Sigmoid colon (tissue), 3 donors: ENCODE measurements at regions not wholly inside any gene's neighbourhood (a gene's known extent, or its start where the extent isn't known, plus 50 kb on each side); places are given as distances from the start of the nearest gene placed in this dataset.

ENCODE experiments used
- POLR2A ChIP-seq, 2 donors: fragments of 450-650 bp; IDR thresholded peaks; one replicate each; pipeline ENCODE4 v1.6.1; 2016; ENCODE audit warnings: antibody characterized with exemption in 2 of 2, mild to moderate bottlenecking in 2 of 2, moderate library complexity in 2 of 2
- TF ChIP-seq, protein P1 (sequence below), 4 experiments: fragments of 450-650 bp in 3 of 4; fragments of 200-600 bp in 1 of 4; IDR thresholded peaks; one replicate each; pipeline ENCODE4 v1.5.1; 2016 to 2019; ENCODE audit warnings: antibody characterized with exemption in 4 of 4, mild to moderate bottlenecking in 3 of 4, moderate library complexity in 2 of 4

DNA sequence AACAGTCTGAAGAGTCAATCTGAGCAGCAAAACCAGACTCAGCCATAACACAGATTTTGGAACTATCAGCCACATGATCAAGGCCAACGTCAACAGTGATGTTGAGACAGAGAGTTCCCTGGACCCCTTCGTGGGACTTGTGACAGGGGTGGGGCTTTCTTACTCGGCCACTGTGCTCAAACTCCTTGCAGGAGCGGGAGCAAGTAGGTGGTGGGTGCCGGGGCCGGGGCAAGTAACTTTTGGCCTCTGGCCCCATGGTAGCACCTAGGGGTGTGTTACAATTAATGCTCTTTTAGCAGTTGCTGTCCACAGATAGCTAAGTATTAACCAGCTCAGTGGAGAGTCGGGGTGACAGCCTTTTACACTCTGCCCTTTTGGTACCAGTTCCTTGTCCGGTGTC, 384.4 kb downstream of the NUAK1 start:
- TF ChIP-seq, protein P1, sequence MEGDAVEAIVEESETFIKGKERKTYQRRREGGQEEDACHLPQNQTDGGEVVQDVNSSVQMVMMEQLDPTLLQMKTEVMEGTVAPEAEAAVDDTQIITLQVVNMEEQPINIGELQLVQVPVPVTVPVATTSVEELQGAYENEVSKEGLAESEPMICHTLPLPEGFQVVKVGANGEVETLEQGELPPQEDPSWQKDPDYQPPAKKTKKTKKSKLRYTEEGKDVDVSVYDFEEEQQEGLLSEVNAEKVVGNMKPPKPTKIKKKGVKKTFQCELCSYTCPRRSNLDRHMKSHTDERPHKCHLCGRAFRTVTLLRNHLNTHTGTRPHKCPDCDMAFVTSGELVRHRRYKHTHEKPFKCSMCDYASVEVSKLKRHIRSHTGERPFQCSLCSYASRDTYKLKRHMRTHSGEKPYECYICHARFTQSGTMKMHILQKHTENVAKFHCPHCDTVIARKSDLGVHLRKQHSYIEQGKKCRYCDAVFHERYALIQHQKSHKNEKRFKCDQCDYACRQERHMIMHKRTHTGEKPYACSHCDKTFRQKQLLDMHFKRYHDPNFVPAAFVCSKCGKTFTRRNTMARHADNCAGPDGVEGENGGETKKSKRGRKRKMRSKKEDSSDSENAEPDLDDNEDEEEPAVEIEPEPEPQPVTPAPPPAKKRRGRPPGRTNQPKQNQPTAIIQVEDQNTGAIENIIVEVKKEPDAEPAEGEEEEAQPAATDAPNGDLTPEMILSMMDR (IDR thresholded peaks at IDR 0.05) = no peak
- TF ChIP-seq POLR2A (IDR thresholded peaks at IDR 0.05) = no peak
